ENCODE measurements at regions not wholly inside any gene's neighbourhood (a gene's known extent, or its start where the extent isn't known, plus 50 kb on each side); places are given as distances from the start of the nearest gene placed in this dataset.

DNA sequence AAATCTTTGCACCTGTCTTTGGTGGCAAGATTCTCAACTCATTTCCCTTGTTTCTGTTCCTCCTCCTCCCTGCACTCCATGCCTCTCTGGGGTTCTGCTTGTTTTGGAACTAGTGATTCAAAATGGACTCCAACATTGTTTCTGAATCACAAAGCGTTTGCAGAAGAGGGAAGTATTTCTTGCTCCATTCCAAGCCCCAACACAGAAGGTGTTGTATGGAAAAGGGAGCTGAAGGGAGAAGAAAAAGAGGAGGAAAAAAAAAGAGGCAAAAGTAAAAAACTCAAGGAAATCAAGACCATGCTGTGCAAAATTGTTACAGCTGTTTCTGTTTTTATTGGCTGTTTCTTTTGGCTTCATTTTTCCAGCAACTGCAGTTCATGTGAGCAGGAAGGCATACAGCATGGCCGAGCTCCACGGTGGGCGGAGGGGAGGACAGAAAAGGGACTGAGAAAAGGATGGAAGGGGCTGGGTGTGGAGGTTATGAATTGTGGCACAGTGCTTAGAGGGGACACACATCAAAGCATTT lies 66.9 kb upstream of the PRL start:
- no peak for TF ChIP-seq CTCF (IDR thresholded peaks at IDR 0.05)
- no peak for TF ChIP-seq POLR2A (IDR thresholded peaks at IDR 0.05)
